K562 (cell line): ENCODE measurements at regions not wholly inside any gene's neighbourhood (a gene's known extent, or its start where the extent isn't known, plus 50 kb on each side); places are given as distances from the start of the nearest gene placed in this dataset.
A peak's percentile ranks its signal among the peaks of the same experiment; 100 is the strongest.

ENCODE experiments used
- ESRRA ChIP-seq: fragments of 450-650 bp; IDR thresholded peaks from 2 replicates; pipeline ENCODE4 v1.6.1; 2014; ENCODE audit warnings: low read depth, mild to moderate bottlenecking, moderate library complexity, borderline replicate concordance
- FOXO4 ChIP-seq: fragments of 450-650 bp; formaldehyde crosslinking; IDR thresholded peaks from 2 replicates; pipeline ENCODE4 v1.4.0; 2020; ENCODE audit warnings: mild to moderate bottlenecking, moderate library complexity
- HDAC2 ChIP-seq: fragments of 450-650 bp; IDR thresholded peaks from 2 replicates; pipeline ENCODE4 v1.6.1; 2016; ENCODE audit warnings: mild to moderate bottlenecking
- ID3 ChIP-seq, 2 experiments: fragments of 250-450 bp in 1 of 2; fragments of 450-650 bp in 1 of 2; sonication (Bioruptor Pico) in 1 of 2; IDR thresholded peaks; 2 replicates each; pipeline versions ENCODE4 v1.6.1 to v1.8.0; 2016 to 2021; ENCODE audit warnings: mild to moderate bottlenecking in 2 of 2, moderate library complexity in 2 of 2, missing compliant biosample characterization in 1 of 2, missing genetic modification characterization in 1 of 2
- JUND ChIP-seq, 2 experiments: IDR thresholded peaks; 2 replicates in 1 of 2; 3 replicates in 1 of 2; pipeline ENCODE4 v1.6.1; 2011; ENCODE audit warnings: borderline replicate concordance in 2 of 2, low read depth in 2 of 2, low read length in 2 of 2, improper control_type of control experiment in 1 of 2, missing biosample characterization in 1 of 2, missing genetic modification characterization in 1 of 2, missing genetic modification reagents in 1 of 2
- KLF16 ChIP-seq: IDR thresholded peaks from 2 replicates; pipeline ENCODE4 v1.6.1; 2016; ENCODE audit warnings: antibody characterized with exemption
- MAZ ChIP-seq, 2 experiments: fragments of 450-650 bp in 1 of 2; sonication (generic) in 1 of 2; formaldehyde crosslinking; IDR thresholded peaks in 1 of 2; conservative IDR thresholded peaks in 1 of 2; 2 replicates each; pipeline versions ENCODE4 v1.4.0 to v1.5.0; 2020; ENCODE audit warnings: mild to moderate bottlenecking in 1 of 2, missing genetic modification reagents in 1 of 2
- MCM5 ChIP-seq: fragments of 450-650 bp; IDR thresholded peaks from 2 replicates; pipeline ENCODE4 v1.6.1; 2016; ENCODE audit warnings: low read depth
- NCOA1 ChIP-seq: fragments of 450-650 bp; IDR thresholded peaks from 2 replicates; pipeline ENCODE4 v1.6.1; 2016; ENCODE audit warnings: low read depth
- NFATC3 ChIP-seq: fragments of 450-650 bp; IDR thresholded peaks from 2 replicates; pipeline ENCODE4 v1.6.1; 2017; ENCODE audit warnings: mild to moderate bottlenecking
- NRF1 ChIP-seq, 2 experiments: fragments of 450-650 bp; IDR thresholded peaks in 1 of 2; conservative IDR thresholded peaks in 1 of 2; 2 replicates each; pipeline ENCODE4 v1.6.1; 2014; ENCODE audit warnings: mild to moderate bottlenecking in 2 of 2
- OTX1 ChIP-seq: fragments of 450-650 bp; formaldehyde crosslinking; IDR thresholded peaks from 2 replicates; pipeline ENCODE4 v1.4.0; 2022; ENCODE audit warnings: mild to moderate bottlenecking
- PATZ1 ChIP-seq: fragments of 250-450 bp; sonication (Bioruptor Pico); IDR thresholded peaks from 2 replicates; pipeline ENCODE4 v1.5.0; 2020; ENCODE audit warnings: mild to moderate bottlenecking, borderline replicate concordance
- POLR2A ChIP-seq: fragments of 450-650 bp; conservative IDR thresholded peaks from 2 replicates; pipeline ENCODE4 v1.6.1; 2016
- RBM17 ChIP-seq: fragments of 200-400 bp; formaldehyde crosslinking; IDR thresholded peaks from 2 replicates; pipeline ENCODE4 v1.6.1; 2017; ENCODE audit warnings: low read depth, mild to moderate bottlenecking, low read length, borderline replicate concordance
- U2AF2 ChIP-seq: fragments of 200-400 bp; formaldehyde crosslinking; optimal IDR thresholded peaks from 2 replicates; pipeline ENCODE3; 2017; ENCODE audit warnings: low read depth, mild to moderate bottlenecking, low read length
- ZBED1 ChIP-seq: IDR thresholded peaks from 2 replicates; pipeline ENCODE4 v1.6.1; 2014
- ZKSCAN3 ChIP-seq: fragments of 250-450 bp; sonication (Bioruptor Pico); IDR thresholded peaks from 2 replicates; pipeline ENCODE4 v1.4.0; 2020
- ZNF140 ChIP-seq: fragments of 250-450 bp; sonication (Bioruptor Pico); IDR thresholded peaks from 2 replicates; pipeline ENCODE4 v1.8.0; 2021; ENCODE audit warnings: moderate library complexity, mild to moderate bottlenecking, inconsistent platforms
- ZNF232 ChIP-seq: sonication (generic); formaldehyde crosslinking; IDR thresholded peaks from 2 replicates; pipeline ENCODE4 v1.8.0; 2022; ENCODE audit warnings: mild to moderate bottlenecking, missing genetic modification reagents
- ZNF384 ChIP-seq: IDR thresholded peaks from 2 replicates; pipeline ENCODE4 v1.6.1; 2012; ENCODE audit warnings: low read depth, low read length, improper control_type of control experiment
- ZNF57 ChIP-seq: fragments of 450-650 bp; formaldehyde crosslinking; IDR thresholded peaks from 2 replicates; pipeline ENCODE4 v1.4.0; 2020; ENCODE audit warnings: mild to moderate bottlenecking, moderate library complexity
- TF ChIP-seq, protein P1 (sequence below): fragments of 450-650 bp; IDR thresholded peaks from 2 replicates; pipeline ENCODE4 v1.6.1; 2018; ENCODE audit warnings: mild to moderate bottlenecking, low read depth; ENCODE audit not compliant: partially characterized antibody
- TF ChIP-seq, protein P2 (sequence below): fragments of 450-650 bp; formaldehyde crosslinking; IDR thresholded peaks from 2 replicates; pipeline ENCODE4 v1.4.0; 2020; ENCODE audit warnings: mild to moderate bottlenecking, moderate library complexity

- TF ChIP-seq ID3 (CRISPR knock-in tag; IDR thresholded peaks at IDR 0.05) = no peak
- no peak for TF ChIP-seq ID3 (tag; IDR thresholded peaks at IDR 0.05)
- no peak for TF ChIP-seq RBM17
- TF ChIP-seq, protein P1, sequence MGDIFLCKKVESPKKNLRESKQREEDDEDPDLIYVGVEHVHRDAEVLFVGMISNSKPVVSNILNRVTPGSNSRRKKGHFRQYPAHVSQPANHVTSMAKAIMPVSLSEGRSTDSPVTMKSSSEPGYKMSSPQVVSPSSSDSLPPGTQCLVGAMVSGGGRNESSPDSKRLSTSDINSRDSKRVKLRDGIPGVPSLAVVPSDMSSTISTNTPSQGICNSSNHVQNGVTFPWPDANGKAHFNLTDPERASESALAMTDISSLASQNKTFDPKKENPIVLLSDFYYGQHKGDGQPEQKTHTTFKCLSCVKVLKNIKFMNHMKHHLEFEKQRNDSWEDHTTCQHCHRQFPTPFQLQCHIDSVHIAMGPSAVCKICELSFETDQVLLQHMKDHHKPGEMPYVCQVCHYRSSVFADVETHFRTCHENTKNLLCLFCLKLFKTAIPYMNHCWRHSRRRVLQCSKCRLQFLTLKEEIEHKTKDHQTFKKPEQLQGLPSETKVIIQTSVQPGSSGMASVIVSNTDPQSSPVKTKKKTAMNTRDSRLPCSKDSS = no peak
- no peak for TF ChIP-seq ZNF232 (CRISPR knock-in tag)
- TF ChIP-seq NCOA1 = no peak
- TF ChIP-seq ZNF384 = no peak
- no peak for TF ChIP-seq POLR2A
- TF ChIP-seq ZKSCAN3 (CRISPR knock-in tag) = no peak
- no peak for TF ChIP-seq KLF16
- no peak for TF ChIP-seq PATZ1 (CRISPR knock-in tag)
- TF ChIP-seq ZNF140 = no peak
- TF ChIP-seq HDAC2 = no peak
- TF ChIP-seq, protein P2, sequence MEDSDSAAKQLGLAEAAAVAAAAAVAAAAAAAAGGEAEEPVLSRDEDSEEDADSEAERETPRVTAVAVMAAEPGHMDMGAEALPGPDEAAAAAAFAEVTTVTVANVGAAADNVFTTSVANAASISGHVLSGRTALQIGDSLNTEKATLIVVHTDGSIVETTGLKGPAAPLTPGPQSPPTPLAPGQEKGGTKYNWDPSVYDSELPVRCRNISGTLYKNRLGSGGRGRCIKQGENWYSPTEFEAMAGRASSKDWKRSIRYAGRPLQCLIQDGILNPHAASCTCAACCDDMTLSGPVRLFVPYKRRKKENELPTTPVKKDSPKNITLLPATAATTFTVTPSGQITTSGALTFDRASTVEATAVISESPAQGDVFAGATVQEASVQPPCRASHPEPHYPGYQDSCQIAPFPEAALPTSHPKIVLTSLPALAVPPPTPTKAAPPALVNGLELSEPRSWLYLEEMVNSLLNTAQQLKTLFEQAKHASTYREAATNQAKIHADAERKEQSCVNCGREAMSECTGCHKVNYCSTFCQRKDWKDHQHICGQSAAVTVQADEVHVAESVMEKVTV (CRISPR knock-in tag) = no peak
- TF ChIP-seq JUND (IDR thresholded peaks at IDR 0.05; ENCODE audit: borderline replicate concordance, low read depth, low read length) = peak; percentile 86
- peak; percentile 78; the same call in 2 of the 3 replicates for TF ChIP-seq JUND (tag; IDR thresholded peaks at IDR 0.05; ENCODE audit: borderline replicate concordance, low read depth, low read length)
- no peak for TF ChIP-seq ZBED1
- TF ChIP-seq FOXO4 = no peak
- no peak for TF ChIP-seq MCM5
- TF ChIP-seq ESRRA = no peak
- no peak for TF ChIP-seq U2AF2
- no peak for TF ChIP-seq NFATC3
- no peak for TF ChIP-seq NRF1 (conservative IDR thresholded peaks at IDR 0.05 in 1 of 2, IDR thresholded peaks at IDR 0.05 in 1 of 2)
- no peak for TF ChIP-seq OTX1 (CRISPR knock-in tag)
- TF ChIP-seq MAZ (CRISPR knock-in tag; conservative IDR thresholded peaks at IDR 0.05 in 1 of 2, IDR thresholded peaks at IDR 0.05 in 1 of 2) = 0 out of 4 replicates have a peak, but pooled peaks of 1 of the 2 experiments have one; percentile 16
- TF ChIP-seq ZNF57 (CRISPR knock-in tag) = no peak
Observed at GRCh38 chr12:25694072-25694471, 141.0 kb upstream of the LMNTD1 start (continued).
